ENCODE measurements at regions not wholly inside any gene's neighbourhood (a gene's known extent, or its start where the extent isn't known, plus 50 kb on each side); places are given as distances from the start of the nearest gene placed in this dataset.

- no peak for TF ChIP-seq CHD7 (IDR thresholded peaks at IDR 0.05; ENCODE audit: insufficient replicate concordance, low read length)
- no peak for TF ChIP-seq BACH1 (IDR thresholded peaks at IDR 0.05; ENCODE audit: low read length)
- no peak for TF ChIP-seq CBX8 (IDR thresholded peaks at IDR 0.05; ENCODE audit: borderline replicate concordance, low read depth, low read length)
Measured at GRCh38 chr2:74078466-74078865, 69.2 kb downstream of the BOLA3 start (continued).
